T-cell (primary cell): ENCODE measurements at regions not wholly inside any gene's neighbourhood (a gene's known extent, or its start where the extent isn't known, plus 50 kb on each side); places are given as distances from the start of the nearest gene placed in this dataset.

ENCODE experiments used
- ATAC-seq, 4 experiments: fragments of 200-7000 bp in 3 of 4; fragments of 150-1000 bp in 1 of 4; cut with Tn5 transposase; replicated peaks in 1 of 4; 1 replicate in 3 of 4; 2 replicates in 1 of 4; pipeline ENCODE4 v1.10.0; 2021; ENCODE audit warnings: moderate library complexity in 3 of 4, mild to moderate bottlenecking in 2 of 4, moderate number of reproducible peaks in 1 of 4
- CTCF ChIA-PET, 2 donors: fragments of 300-600 bp; sonication (Branson Sonifier 250); formaldehyde crosslinking; loops; one replicate each; lab custom pipeline; 2022; ENCODE audit warnings: antibody characterized with exemption in 2 of 2; lab: Charles Lee
- POLR2A ChIA-PET, 2 donors: fragments of 300-600 bp; sonication (Branson Sonifier 250); formaldehyde crosslinking; loops; one replicate each; lab custom pipeline; 2022; ENCODE audit warnings: antibody characterized with exemption in 2 of 2; lab: Charles Lee
- DNase-seq, 35 experiments: peaks; one replicate each; pipeline versions ENCODE4 v3.0.0 to v3.0.0-alpha.2; 2013 to 2023
- H3K27ac ChIP-seq: one replicate; pipeline ENCODE4 v1.5.1; 2013; ENCODE audit warnings: low read length
- H3K27me3 ChIP-seq, 2 experiments: replicated peaks in 1 of 2; 1 replicate in 1 of 2; 2 replicates in 1 of 2; pipeline versions ENCODE4 v1.6.1 to v1.7.0; 2013; ENCODE audit warnings: low read length in 1 of 2, mixed read lengths in 1 of 2; ENCODE audit not compliant: control insufficient read depth in 2 of 2, insufficient read depth in 2 of 2; ENCODE audit errors: extremely low read depth in 1 of 2
- H3K36me3 ChIP-seq, 2 donors: 1 replicate in 1 of 2; 2 replicates in 1 of 2; pipeline versions ENCODE4 v1.6.1 to v1.7.0; 2013; ENCODE audit warnings: low read length in 1 of 2; ENCODE audit not compliant: control insufficient read depth in 2 of 2, insufficient read depth in 1 of 2; ENCODE audit errors: extremely low read depth in 1 of 2
- H3K4me1 ChIP-seq, 2 experiments: 1 replicate in 1 of 2; 2 replicates in 1 of 2; pipeline versions ENCODE4 v1.6.1 to v1.7.0; 2013; ENCODE audit warnings: low read length in 2 of 2, mixed read lengths in 1 of 2; ENCODE audit not compliant: insufficient read depth in 2 of 2, control insufficient read depth in 1 of 2; ENCODE audit errors: extremely low read depth in 1 of 2
- H3K4me3 ChIP-seq, 2 donors: 1 replicate in 1 of 2; 2 replicates in 1 of 2; pipeline versions ENCODE4 v1.5.1 to v1.7.0; 2013; ENCODE audit warnings: mild to moderate bottlenecking in 2 of 2, low read length in 1 of 2, moderate library complexity in 1 of 2; ENCODE audit not compliant: control insufficient read depth in 1 of 2; ENCODE audit errors: extremely low read depth in 1 of 2
- H3K9me3 ChIP-seq: 2 replicates; pipeline ENCODE4 v1.7.0; 2013
- H3K27ac Mint-ChIP-seq, 2 donors: one replicate each; pipeline ENCODE4 v1.8.0; 2020 to 2021; ENCODE audit warnings: mild to moderate bottlenecking in 2 of 2, mixed read lengths in 2 of 2
- H3K27me3 Mint-ChIP-seq, 2 donors: one replicate each; pipeline ENCODE4 v1.8.0; 2021 to 2022; ENCODE audit warnings: mixed read lengths in 2 of 2
- H3K36me3 Mint-ChIP-seq: one replicate; pipeline ENCODE4 v1.8.0; 2021; ENCODE audit warnings: mixed read lengths
- H3K4me1 Mint-ChIP-seq, 3 donors: one replicate each; pipeline ENCODE4 v1.8.0; 2020 to 2022; ENCODE audit warnings: mixed read lengths in 3 of 3, mild to moderate bottlenecking in 1 of 3
- H3K4me3 Mint-ChIP-seq, 3 donors: one replicate each; pipeline ENCODE4 v1.8.0; 2020 to 2022; ENCODE audit warnings: mild to moderate bottlenecking in 3 of 3, mixed read lengths in 3 of 3, moderate library complexity in 3 of 3
- H3K9me3 Mint-ChIP-seq, 3 donors: one replicate each; pipeline ENCODE4 v1.8.0; 2020 to 2022; ENCODE audit warnings: mixed read lengths in 3 of 3
- WGBS: methylation state at CpG from one replicate; pipeline ENCODE4 v1.1.5; 2013; ENCODE audit warnings: missing lambda C conversion rate; ENCODE audit not compliant: insufficient coverage; 5-methylcytosine and 5-hydroxymethylcytosine counted together

GRCh38 chr5:85517386-85517785, 1100.4 kb upstream of the COX7C start:
- ATAC-seq (no peak), DNase-seq (no peak)
- Histone ChIP-seq H3K27ac (no peak overlapping the region), H3K27me3 (no peaks in the 10 kb centered on the region), H3K36me3 (no peaks in the 10 kb centered on the region), H3K9me3 (no peaks in the 10 kb centered on the region), H3K4me3 (no peak overlapping the region), H3K4me1 (no peaks in the 10 kb centered on the region)
- Mint-ChIP-seq H3K36me3 (no peaks in the 10 kb centered on the region), H3K27me3 (no peaks in the 10 kb centered on the region), H3K27ac (no peak overlapping the region), H3K4me1 (no peaks in the 10 kb centered on the region), H3K4me3 (no peak overlapping the region), H3K9me3 (peaks cover 2 to 3% (median 3%) of the 10 kb centered on the region in 3 donors)
- CTCF ChIA-PET: no interaction called here
- POLR2A ChIA-PET: no interaction called here
- WGBS: no CpG with 5 or more reads among the region's 3 CpGs

DNA sequence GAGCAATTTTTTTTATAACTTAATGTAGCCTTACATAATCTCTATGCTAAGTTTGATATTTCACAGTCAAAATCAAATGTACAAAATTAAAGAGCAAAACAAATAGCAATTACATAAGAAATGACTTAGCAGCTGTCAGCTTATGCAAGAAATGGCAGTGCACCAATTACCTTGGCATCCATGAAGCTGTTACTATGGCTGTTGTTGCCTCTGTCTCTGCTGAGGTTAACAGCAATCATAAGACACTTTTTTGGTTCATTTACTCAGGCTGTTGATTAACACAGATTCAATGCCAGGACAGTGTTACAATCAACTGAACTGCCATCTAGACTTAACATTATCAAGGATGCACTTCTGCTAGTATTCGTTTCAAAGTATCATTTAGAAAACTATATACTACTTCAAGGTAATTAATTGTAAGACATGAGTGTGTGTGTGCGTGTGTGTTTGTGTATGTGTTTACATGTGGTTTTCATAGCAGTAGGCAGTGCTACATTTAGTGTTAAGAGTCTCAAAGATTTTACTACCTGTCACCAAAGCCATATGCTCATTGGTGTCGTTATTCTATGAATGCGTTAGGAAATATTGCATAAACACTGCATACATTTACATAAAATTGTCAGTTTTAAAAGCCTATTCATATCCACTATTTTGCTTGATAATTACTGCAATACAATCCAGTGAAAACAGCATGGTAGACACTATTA, 1084.2 kb upstream of the COX7C start:
- CTCF ChIA-PET: no interaction called here
- WGBS: no CpG with 5 or more reads among the region's 4 CpGs

GRCh38 chr5:85538362-85538761, 1079.4 kb upstream of the COX7C start:
- Histone ChIP-seq H3K27me3 (no peaks in the 10 kb centered on the region), H3K9me3 (no peaks in the 10 kb centered on the region), H3K27ac (no peak overlapping the region), H3K4me1 (no peaks in the 10 kb centered on the region), H3K4me3 (no peak overlapping the region), H3K36me3 (no peaks in the 10 kb centered on the region)
- H3K27ac Mint-ChIP-seq: no peak overlapping the region
- H3K9me3 Mint-ChIP-seq: peaks cover 0 to 4% (median 0%) of the 10 kb centered on the region in 3 donors
- H3K4me3 Mint-ChIP-seq: no peak overlapping the region
- ChIA-PET CTCF (no interaction called here), POLR2A (no interaction called here)
- no peak for ATAC-seq
- no peaks in the 10 kb centered on the region for H3K36me3 Mint-ChIP-seq
- no peaks in the 10 kb centered on the region for H3K27me3 Mint-ChIP-seq
- no peak for DNase-seq
- no peaks in the 10 kb centered on the region for H3K4me1 Mint-ChIP-seq

More for the DNA sequence above, 1084.2 kb upstream of the COX7C start:
- Histone ChIP-seq H3K4me3 (no peak overlapping the region), H3K9me3 (no peaks in the 10 kb centered on the region), H3K36me3 (no peaks in the 10 kb centered on the region), H3K4me1 (no peaks in the 10 kb centered on the region), H3K27ac (no peak overlapping the region), H3K27me3 (no peaks in the 10 kb centered on the region)
- H3K4me1 Mint-ChIP-seq: no peaks in the 10 kb centered on the region
- POLR2A ChIA-PET: no interaction called here
- H3K4me3 Mint-ChIP-seq: no peak overlapping the region
- no peak overlapping the region for H3K27ac Mint-ChIP-seq
- no peaks in the 10 kb centered on the region for H3K36me3 Mint-ChIP-seq
- ATAC-seq (no peak), DNase-seq (no peak)
- H3K27me3 Mint-ChIP-seq: no peaks in the 10 kb centered on the region
- peaks cover 0 to 4% (median 0%) of the 10 kb centered on the region in 3 donors for H3K9me3 Mint-ChIP-seq

GRCh38 chr5:85545129-85545528, 1072.6 kb upstream of the COX7C start:
- Histone ChIP-seq H3K4me1 (no peaks in the 10 kb centered on the region), H3K36me3 (no peaks in the 10 kb centered on the region), H3K4me3 (no peak overlapping the region), H3K27ac (no peak overlapping the region), H3K9me3 (no peaks in the 10 kb centered on the region), H3K27me3 (no peaks in the 10 kb centered on the region)
- Mint-ChIP-seq H3K4me1 (no peaks in the 10 kb centered on the region), H3K4me3 (no peak overlapping the region), H3K36me3 (no peaks in the 10 kb centered on the region), H3K27me3 (no peaks in the 10 kb centered on the region), H3K9me3 (peaks cover 6 to 11% (median 9%) of the 10 kb centered on the region in 3 donors), H3K27ac (no peak overlapping the region)
- CTCF ChIA-PET: no interaction called here
- ATAC-seq (no peak), DNase-seq (no peak)
- POLR2A ChIA-PET: no interaction called here
- 25% methylated on average over 1 of the region's 2 CpGs for WGBS

DNA sequence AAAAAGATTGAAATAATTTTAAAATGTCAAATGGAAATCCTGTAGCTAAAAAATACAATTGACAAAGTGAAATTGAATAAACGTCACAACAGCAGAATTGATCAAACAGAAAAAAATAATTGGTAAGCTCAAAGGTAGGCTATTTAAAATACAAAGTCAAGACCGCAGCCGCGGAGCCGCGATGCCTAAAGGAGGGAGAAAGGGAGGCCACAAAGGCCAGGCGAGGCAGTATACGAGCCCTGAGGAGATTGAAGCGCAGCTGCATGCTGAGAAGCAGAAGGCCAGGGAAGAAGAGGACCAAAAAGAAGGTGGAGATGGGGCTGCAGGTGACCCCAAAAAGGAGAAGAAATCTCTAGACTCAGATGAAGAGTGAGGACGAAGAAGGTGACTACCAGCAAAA, 1068.5 kb upstream of the COX7C start:
- ChIA-PET POLR2A (no interaction called here), CTCF (no interaction called here)
- H3K27me3 ChIP-seq: no peaks in the 10 kb centered on the region
- no peak overlapping the region for H3K4me3 Mint-ChIP-seq
- WGBS: 93% methylated on average over 9 of the region's 10 CpGs
- H3K4me1 ChIP-seq: no peaks in the 10 kb centered on the region
- no peak overlapping the region for H3K27ac Mint-ChIP-seq
- no peaks in the 10 kb centered on the region for H3K27me3 Mint-ChIP-seq
- no peaks in the 10 kb centered on the region for H3K9me3 ChIP-seq
- peaks cover 10 to 19% (median 18%) of the 10 kb centered on the region in 3 donors for H3K9me3 Mint-ChIP-seq
- no peak overlapping the region for H3K4me3 ChIP-seq
- no peak overlapping the region for H3K27ac ChIP-seq
- no peaks in the 10 kb centered on the region for H3K36me3 ChIP-seq
- H3K4me1 Mint-ChIP-seq: no peaks in the 10 kb centered on the region
- no peaks in the 10 kb centered on the region for H3K36me3 Mint-ChIP-seq
- DNase-seq (no peak), ATAC-seq (no peak)

DNA sequence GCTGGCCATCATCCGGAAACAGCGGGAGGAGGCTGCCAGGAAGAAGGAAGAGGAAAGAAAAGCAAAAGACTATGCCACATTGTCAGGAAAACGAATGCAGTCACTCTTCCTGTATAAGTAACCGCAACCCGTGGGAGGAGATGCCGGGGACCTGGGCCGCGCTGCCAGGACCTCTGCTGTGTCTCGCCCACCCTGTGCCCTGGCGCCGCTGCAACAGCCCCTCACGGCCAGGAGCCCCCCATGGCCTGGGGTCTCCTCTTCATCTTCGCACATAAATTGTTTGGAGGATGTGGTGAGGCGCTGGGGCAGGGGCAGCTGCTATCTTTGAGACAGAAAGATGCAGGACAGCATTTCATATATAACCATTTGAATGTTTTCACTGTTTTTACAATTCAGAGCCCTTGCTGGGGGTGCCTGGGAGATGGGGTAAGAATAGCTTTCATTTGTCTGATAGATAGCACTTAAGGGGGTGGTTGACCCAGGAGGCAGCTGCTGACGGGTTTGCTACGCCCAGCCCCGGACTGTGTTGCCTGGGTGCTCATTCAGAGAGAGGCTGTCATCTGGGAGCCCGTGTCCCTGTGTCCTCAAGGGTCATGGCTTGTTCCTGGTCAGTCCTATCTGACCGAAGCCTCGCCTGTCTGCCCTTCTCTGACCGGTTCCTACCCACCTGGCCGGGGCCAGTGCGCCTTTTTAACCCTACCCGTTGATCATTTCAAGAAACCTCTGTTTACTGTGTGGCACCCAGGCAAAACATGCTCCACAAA, 1067.7 kb upstream of the COX7C start:
- H3K4me1 ChIP-seq: no peaks in the 10 kb centered on the region
- H3K27ac Mint-ChIP-seq: no peak overlapping the region
- no peak overlapping the region for H3K4me3 Mint-ChIP-seq
- H3K36me3 ChIP-seq: no peaks in the 10 kb centered on the region
- DNase-seq (no peak), ATAC-seq (no peak)
- ChIA-PET POLR2A (no interaction called here), CTCF (no interaction called here)
- WGBS: 88% methylated on average over 12 of the region's 24 CpGs
- no peaks in the 10 kb centered on the region for H3K4me1 Mint-ChIP-seq
- H3K4me3 ChIP-seq: no peak overlapping the region
- no peak overlapping the region for H3K27ac ChIP-seq
- no peaks in the 10 kb centered on the region for H3K9me3 ChIP-seq
- H3K36me3 Mint-ChIP-seq: no peaks in the 10 kb centered on the region
- no peaks in the 10 kb centered on the region for H3K27me3 ChIP-seq
- H3K27me3 Mint-ChIP-seq: no peaks in the 10 kb centered on the region
- H3K9me3 Mint-ChIP-seq: peaks cover 10 to 23% (median 21%) of the 10 kb centered on the region in 3 donors
